Stimulated activated naive B cell treated with anti-CD40 and anti-IgM and Interleukin-4, amounts not matched to agents 10 μg/mL and 1 μg/mL and 100 μg/mL, for 72 hours (primary cell): ENCODE measurements at regions not wholly inside any gene's neighbourhood (a gene's known extent, or its start where the extent isn't known, plus 50 kb on each side); places are given as distances from the start of the nearest gene placed in this dataset.

Experiments
- ATAC-seq, 2 donors: fragments of 150-1000 bp; cut with Tn5 transposase; replicated peaks; 2 replicates each; pipeline ENCODE4 v1.10.0; 2021; ENCODE audit warnings: moderate library complexity in 1 of 2
- DNase-seq: peaks from one replicate; pipeline ENCODE4 v3.0.0; 2021
- H3K27ac Mint-ChIP-seq: one replicate; pipeline ENCODE4 v1.8.0; 2022; ENCODE audit warnings: mild to moderate bottlenecking, mixed read lengths
- H3K27me3 Mint-ChIP-seq, 2 donors: one replicate each; pipeline ENCODE4 v1.8.0; 2022; ENCODE audit warnings: mixed read lengths in 2 of 2
- H3K36me3 Mint-ChIP-seq, 2 donors: one replicate each; pipeline ENCODE4 v1.8.0; 2022; ENCODE audit warnings: mixed read lengths in 2 of 2, mild to moderate bottlenecking in 1 of 2
- H3K4me1 Mint-ChIP-seq, 2 donors: one replicate each; pipeline ENCODE4 v1.8.0; 2022; ENCODE audit warnings: mixed read lengths in 2 of 2, mild to moderate bottlenecking in 1 of 2
- H3K4me3 Mint-ChIP-seq, 2 donors: one replicate each; pipeline ENCODE4 v1.8.0; 2022; ENCODE audit warnings: mild to moderate bottlenecking in 2 of 2, mixed read lengths in 2 of 2, moderate library complexity in 1 of 2
- H3K9me3 Mint-ChIP-seq, 2 donors: one replicate each; pipeline ENCODE4 v1.8.0; 2022; ENCODE audit warnings: mixed read lengths in 2 of 2, mild to moderate bottlenecking in 1 of 2

- DNase-seq = no peak
- Mint-ChIP-seq H3K4me3 (no peak overlapping the region), H3K4me1 (no peaks in the 10 kb centered on the region), H3K36me3 (no peaks in the 10 kb centered on the region), H3K27me3 (peaks cover 11 to 15% of the 10 kb centered on the region in 2 donors), H3K9me3 (peaks cover 8 to 9% of the 10 kb centered on the region in 2 donors), H3K27ac (no peak overlapping the region)
- ATAC-seq = no peak
These were observed 97.2 kb downstream of the LHX9 start for GRCh38 chr1:198014355-198014754.

- Mint-ChIP-seq H3K4me3 (no peak overlapping the region), H3K27ac (no peak overlapping the region), H3K9me3 (peaks cover 2 to 5% of the 10 kb centered on the region in 2 donors), H3K27me3 (peaks cover 11 to 18% of the 10 kb centered on the region in 2 donors), H3K4me1 (no peaks in the 10 kb centered on the region), H3K36me3 (no peaks in the 10 kb centered on the region)
- ATAC-seq (no peak), DNase-seq (no peak)
These were observed 98.1 kb downstream of the LHX9 start for GRCh38 chr1:198015309-198015708.

- Mint-ChIP-seq H3K27ac (no peak overlapping the region), H3K27me3 (peaks cover 6 to 15% of the 10 kb centered on the region in 2 donors), H3K4me3 (no peak overlapping the region), H3K36me3 (no peaks in the 10 kb centered on the region), H3K4me1 (no peaks in the 10 kb centered on the region), H3K9me3 (no peaks in the 10 kb centered on the region)
- ATAC-seq (no peak), DNase-seq (no peak)
These were observed 101.4 kb downstream of the LHX9 start for GRCh38 chr1:198018529-198018928.

DNA sequence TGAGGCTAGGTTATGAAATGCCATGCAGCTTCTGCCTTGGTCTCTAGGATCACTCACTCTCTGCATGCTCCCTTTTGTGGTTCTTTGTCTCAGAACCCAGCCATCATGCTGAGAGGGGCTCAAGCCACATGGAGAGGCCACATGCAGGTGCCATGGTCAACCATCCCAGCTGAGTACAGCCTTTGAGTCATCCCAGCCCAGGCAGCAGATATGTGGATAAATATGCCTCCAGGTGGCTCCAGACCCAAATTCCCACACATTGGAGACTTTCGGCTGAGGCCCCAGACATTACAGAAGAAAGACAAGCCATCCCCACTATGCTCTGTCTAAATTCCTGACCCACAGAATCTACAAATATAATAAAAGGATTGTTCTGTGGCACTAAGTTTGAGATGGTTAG lies 102.0 kb downstream of the LHX9 start:
- Mint-ChIP-seq H3K9me3 (no peaks in the 10 kb centered on the region), H3K36me3 (no peaks in the 10 kb centered on the region), H3K27ac (no peak overlapping the region), H3K4me1 (no peaks in the 10 kb centered on the region), H3K4me3 (no peak overlapping the region), H3K27me3 (peaks cover 6 to 15% of the 10 kb centered on the region in 2 donors)
- no peak for DNase-seq
- ATAC-seq = no peak

GRCh38 chr1:198024336-198024735 lies 107.2 kb downstream of the LHX9 start:
- H3K27ac Mint-ChIP-seq = no peak overlapping the region
- ATAC-seq (no peak), DNase-seq (no peak)
- H3K4me1 Mint-ChIP-seq = no peaks in the 10 kb centered on the region
- peaks cover 0 to 3% of the 10 kb centered on the region in 2 donors for H3K9me3 Mint-ChIP-seq
- H3K36me3 Mint-ChIP-seq = no peaks in the 10 kb centered on the region
- no peak overlapping the region for H3K4me3 Mint-ChIP-seq
- H3K27me3 Mint-ChIP-seq = peaks cover 6 to 17% of the 10 kb centered on the region in 2 donors

- DNase-seq = no peak
These were observed 107.6 kb downstream of the LHX9 start for GRCh38 chr1:198024782-198025181.

DNA sequence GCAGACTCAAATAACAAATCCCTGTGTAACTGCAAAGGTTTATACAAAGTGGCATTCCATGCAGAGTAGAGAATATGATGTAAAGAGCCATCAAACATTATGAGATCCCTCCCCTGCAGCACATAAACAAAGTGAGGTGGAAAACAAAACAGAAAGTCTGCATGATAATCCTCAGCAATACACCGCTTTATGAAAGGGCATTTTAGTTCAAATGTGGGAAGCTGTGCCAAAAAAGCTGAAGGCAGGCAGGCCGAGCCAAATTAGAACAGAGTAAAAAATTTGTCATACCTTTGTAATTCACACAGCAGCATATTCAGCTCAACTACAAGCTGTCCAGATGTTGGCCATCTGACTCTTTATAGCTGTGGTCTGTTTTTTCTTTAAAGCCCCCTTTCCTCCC lies 113.5 kb downstream of the LHX9 start:
- H3K36me3 Mint-ChIP-seq = no peaks in the 10 kb centered on the region
- no peak overlapping the region for H3K4me3 Mint-ChIP-seq
- H3K4me1 Mint-ChIP-seq = no peaks in the 10 kb centered on the region
- peaks cover 0 to 3% of the 10 kb centered on the region in 2 donors for H3K9me3 Mint-ChIP-seq
- H3K27me3 Mint-ChIP-seq = peaks cover 0 to 2% of the 10 kb centered on the region in 2 donors
- no peak for DNase-seq
- no peak for ATAC-seq
- no peak overlapping the region for H3K27ac Mint-ChIP-seq

More at GRCh38 chr1:198024782-198025181, 107.6 kb downstream of the LHX9 start:
- Mint-ChIP-seq H3K4me1 (no peaks in the 10 kb centered on the region), H3K27me3 (peaks cover 6 to 15% of the 10 kb centered on the region in 2 donors), H3K9me3 (peaks cover 0 to 3% of the 10 kb centered on the region in 2 donors), H3K4me3 (no peak overlapping the region), H3K36me3 (no peaks in the 10 kb centered on the region), H3K27ac (no peak overlapping the region)
- no peak for ATAC-seq

DNA sequence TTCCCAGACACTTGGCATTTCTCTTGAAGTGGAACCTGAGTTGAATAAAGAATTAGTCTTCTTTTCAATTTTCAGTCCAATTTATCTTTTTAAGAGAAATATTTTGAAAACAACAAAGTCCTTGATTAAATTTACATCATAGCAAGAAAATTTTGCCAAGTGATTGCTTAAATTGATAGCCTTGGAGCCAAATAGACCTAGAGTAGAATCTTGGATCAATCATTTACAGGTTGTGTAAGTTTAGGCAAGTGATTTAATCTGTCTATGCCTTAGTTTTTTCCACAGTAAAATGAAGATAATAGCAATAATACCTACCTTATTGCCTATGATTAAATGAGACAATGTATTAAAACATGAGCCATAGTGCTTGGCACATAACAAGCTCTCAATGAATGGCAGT lies 113.9 kb downstream of the LHX9 start:
- ATAC-seq = no peak
- DNase-seq = no peak
- H3K4me3 Mint-ChIP-seq = no peak overlapping the region
- H3K27ac Mint-ChIP-seq = no peak overlapping the region
- peaks cover 0 to 3% of the 10 kb centered on the region in 2 donors for H3K9me3 Mint-ChIP-seq
- H3K36me3 Mint-ChIP-seq = no peaks in the 10 kb centered on the region
- H3K27me3 Mint-ChIP-seq = no peaks in the 10 kb centered on the region
- H3K4me1 Mint-ChIP-seq = no peaks in the 10 kb centered on the region

GRCh38 chr1:198032668-198033067 lies 115.5 kb downstream of the LHX9 start:
- Mint-ChIP-seq H3K4me3 (no peak overlapping the region), H3K36me3 (no peaks in the 10 kb centered on the region), H3K27me3 (no peaks in the 10 kb centered on the region), H3K27ac (no peak overlapping the region), H3K9me3 (no peaks in the 10 kb centered on the region), H3K4me1 (no peaks in the 10 kb centered on the region)
- ATAC-seq (no peak), DNase-seq (no peak)

DNA sequence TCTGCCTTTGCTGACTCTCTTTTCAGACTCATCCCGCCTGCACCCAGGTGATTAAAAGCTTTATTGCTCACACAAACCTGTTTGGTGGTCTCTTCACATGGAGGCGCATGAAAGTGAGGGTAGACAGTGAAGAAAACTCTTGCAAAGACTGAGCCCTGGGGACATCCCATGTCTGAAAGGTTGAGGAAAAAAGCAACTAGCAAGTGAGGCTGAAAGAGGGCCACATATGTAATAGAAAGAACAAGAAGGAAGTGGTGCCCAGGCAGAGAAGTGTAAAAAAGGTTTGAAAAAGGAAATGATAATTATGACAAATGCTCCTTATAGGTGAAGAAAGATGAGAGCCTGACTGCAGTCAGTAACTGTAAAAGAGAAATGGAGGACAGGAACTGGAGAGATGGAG lies 115.9 kb upstream of the NEK7 start:
- no peak overlapping the region for H3K4me3 Mint-ChIP-seq
- H3K36me3 Mint-ChIP-seq = no peaks in the 10 kb centered on the region
- peak; percentile 95 for ATAC-seq
- H3K27ac Mint-ChIP-seq = no peak overlapping the region
- H3K9me3 Mint-ChIP-seq = no peaks in the 10 kb centered on the region
- no peak for DNase-seq
- no peaks in the 10 kb centered on the region for H3K4me1 Mint-ChIP-seq
- H3K27me3 Mint-ChIP-seq = no peaks in the 10 kb centered on the region

- no peak for ATAC-seq
These were observed 114.6 kb upstream of the NEK7 start for GRCh38 chr1:198042168-198042567.

GRCh38 chr1:198047913-198048312 lies 108.9 kb upstream of the NEK7 start:
- Mint-ChIP-seq H3K9me3 (peaks cover 4 to 11% of the 10 kb centered on the region in 2 donors), H3K27ac (no peak overlapping the region), H3K4me1 (peaks cover 3 to 9% of the 10 kb centered on the region in 2 donors), H3K36me3 (no peaks in the 10 kb centered on the region), H3K27me3 (no peaks in the 10 kb centered on the region), H3K4me3 (no peak overlapping the region)
- no peak for DNase-seq
- no peak for ATAC-seq

More at GRCh38 chr1:198042168-198042567, 114.6 kb upstream of the NEK7 start:
- Mint-ChIP-seq H3K9me3 (peaks cover 0 to 3% of the 10 kb centered on the region in 2 donors), H3K36me3 (no peaks in the 10 kb centered on the region), H3K4me3 (no peak overlapping the region), H3K27ac (no peak overlapping the region), H3K27me3 (no peaks in the 10 kb centered on the region), H3K4me1 (no peaks in the 10 kb centered on the region)
- no peak for DNase-seq

- Mint-ChIP-seq H3K9me3 (peaks cover 0 to 5% of the 10 kb centered on the region in 2 donors), H3K4me1 (peaks cover 0 to 2% of the 10 kb centered on the region in 2 donors), H3K27ac (no peak overlapping the region), H3K36me3 (no peaks in the 10 kb centered on the region), H3K4me3 (no peak overlapping the region), H3K27me3 (no peaks in the 10 kb centered on the region)
- no peak for ATAC-seq
- DNase-seq = no peak
These were observed 102.3 kb upstream of the NEK7 start for GRCh38 chr1:198054510-198054909.

DNA sequence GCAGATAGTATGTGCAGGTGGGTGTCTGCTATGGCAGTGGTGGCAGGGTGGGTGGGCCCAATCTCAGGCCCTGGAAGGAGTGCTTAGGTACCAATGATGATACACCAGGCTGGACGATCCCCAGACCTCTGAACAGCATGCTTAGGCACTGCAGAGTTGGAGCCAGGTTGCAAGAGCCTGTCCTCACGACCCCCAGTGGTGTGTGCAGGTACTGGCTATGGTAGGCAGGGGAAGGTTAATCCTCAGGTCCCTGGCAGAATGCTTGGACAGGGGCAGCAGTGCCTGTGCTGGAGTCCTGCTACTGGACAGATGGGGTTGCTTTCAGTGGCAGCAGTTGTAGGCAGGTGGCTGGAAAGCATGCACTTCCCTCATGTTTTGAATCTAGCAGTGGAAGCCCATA lies 100.5 kb upstream of the NEK7 start:
- no peaks in the 10 kb centered on the region for H3K36me3 Mint-ChIP-seq
- DNase-seq (no peak), ATAC-seq (peak; percentile 62 to 65)
- H3K27me3 Mint-ChIP-seq = no peaks in the 10 kb centered on the region
- H3K9me3 Mint-ChIP-seq = no peaks in the 10 kb centered on the region
- H3K4me3 Mint-ChIP-seq = no peak overlapping the region
- peaks cover 0 to 2% of the 10 kb centered on the region in 2 donors for H3K4me1 Mint-ChIP-seq
- H3K27ac Mint-ChIP-seq = no peak overlapping the region

DNA sequence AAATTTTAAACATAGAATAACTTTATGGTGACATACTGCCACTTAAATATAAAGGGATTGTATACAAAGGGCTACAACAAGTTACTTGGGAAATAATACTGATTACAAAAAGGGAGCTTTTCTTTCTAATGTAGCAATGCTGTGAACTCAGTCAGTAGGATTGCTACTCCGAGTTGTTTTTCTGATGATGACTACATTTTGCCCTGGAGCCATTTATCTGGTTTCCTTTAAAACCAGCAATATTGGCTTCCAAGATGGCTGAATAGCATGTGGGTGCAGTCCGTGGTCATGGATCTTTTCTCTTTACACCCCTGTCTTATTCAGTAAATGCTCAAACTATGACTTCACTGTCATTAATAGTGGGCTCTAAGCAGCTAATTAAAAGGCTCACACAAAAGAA lies 92.6 kb upstream of the NEK7 start:
- Mint-ChIP-seq H3K27ac (no peak overlapping the region), H3K27me3 (peaks cover 2 to 3% of the 10 kb centered on the region in 2 donors), H3K36me3 (no peaks in the 10 kb centered on the region), H3K9me3 (no peaks in the 10 kb centered on the region), H3K4me3 (no peak overlapping the region), H3K4me1 (no peaks in the 10 kb centered on the region)
- ATAC-seq = no peak
- DNase-seq = no peak

- Mint-ChIP-seq H3K36me3 (no peaks in the 10 kb centered on the region), H3K4me3 (no peak overlapping the region), H3K4me1 (no peaks in the 10 kb centered on the region), H3K27ac (no peak overlapping the region), H3K27me3 (peaks cover 3 to 7% of the 10 kb centered on the region in 2 donors), H3K9me3 (peaks cover 0 to 2% of the 10 kb centered on the region in 2 donors)
- no peak for ATAC-seq
- no peak for DNase-seq
These were observed 88.5 kb upstream of the NEK7 start for GRCh38 chr1:198068285-198068684.
